Stimulated activated memory B cell treated with anti-CD40 and anti-IgM and Interleukin-4, amounts not matched to agents 10 μg/mL and 1 μg/mL and 100 μg/mL, for 72 hours (primary cell): ENCODE measurements at regions not wholly inside any gene's neighbourhood (a gene's known extent, or its start where the extent isn't known, plus 50 kb on each side); places are given as distances from the start of the nearest gene placed in this dataset.

Experiments used
- ATAC-seq: fragments of 150-1000 bp; cut with Tn5 transposase; 2 replicates; pipeline ENCODE4 v1.10.0; 2021
- H3K27ac Mint-ChIP-seq: one replicate; pipeline ENCODE4 v1.8.0; 2022; ENCODE audit warnings: mild to moderate bottlenecking, mixed read lengths
- H3K27me3 Mint-ChIP-seq: one replicate; pipeline ENCODE4 v1.8.0; 2022; ENCODE audit warnings: mixed read lengths
- H3K36me3 Mint-ChIP-seq: one replicate; pipeline ENCODE4 v1.8.0; 2022; ENCODE audit warnings: mixed read lengths
- H3K4me1 Mint-ChIP-seq: one replicate; pipeline ENCODE4 v1.8.0; 2022; ENCODE audit warnings: mixed read lengths
- H3K4me3 Mint-ChIP-seq: one replicate; pipeline ENCODE4 v1.8.0; 2022; ENCODE audit warnings: mild to moderate bottlenecking, moderate library complexity, mixed read lengths
- H3K9me3 Mint-ChIP-seq: one replicate; pipeline ENCODE4 v1.8.0; 2022; ENCODE audit warnings: mixed read lengths

DNA sequence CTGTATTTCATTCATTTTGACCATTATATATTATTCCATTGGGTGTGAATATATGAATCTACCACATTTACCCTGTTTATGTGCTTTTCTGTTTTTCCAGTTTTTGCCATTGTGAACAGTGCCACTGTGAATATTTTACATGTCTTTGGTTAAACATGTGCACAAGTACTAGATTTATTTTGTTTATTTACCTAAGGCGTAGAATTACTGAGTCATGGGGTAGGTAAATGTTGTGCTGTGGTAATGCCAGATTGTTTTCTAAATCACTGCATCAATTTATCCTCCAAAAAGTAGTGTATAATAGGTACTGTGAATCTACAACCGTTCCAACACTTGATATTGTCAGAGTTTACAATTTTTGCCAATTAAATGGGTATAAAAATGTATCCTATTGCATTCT lies 362.1 kb upstream of the AGTR1 start:
- Mint-ChIP-seq H3K9me3 (peaks cover 3% of the 10 kb centered on the region), H3K27ac (no peak overlapping the region), H3K36me3 (no peaks in the 10 kb centered on the region), H3K27me3 (no peaks in the 10 kb centered on the region), H3K4me3 (no peak overlapping the region), H3K4me1 (no peaks in the 10 kb centered on the region)
- no peak for ATAC-seq

DNA sequence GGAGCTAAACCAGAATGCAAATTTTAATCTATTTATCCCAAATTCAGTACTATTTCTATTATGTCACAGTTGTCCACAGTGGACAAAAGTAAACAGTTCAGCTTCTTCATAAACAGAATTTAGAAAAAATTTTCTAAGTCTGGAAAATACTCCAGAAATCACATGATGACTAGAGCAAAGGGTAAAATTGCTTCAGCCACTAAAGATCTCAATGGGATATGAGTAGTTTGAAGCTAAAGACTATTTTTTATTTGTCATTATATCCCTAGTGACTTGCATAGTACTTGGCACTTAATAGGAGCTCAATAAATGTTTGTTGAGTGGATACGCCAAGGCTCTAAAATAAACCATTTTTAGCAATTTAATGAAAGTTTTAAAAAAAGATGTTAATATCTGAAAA lies 354.3 kb upstream of the AGTR1 start:
- Mint-ChIP-seq H3K27me3 (no peaks in the 10 kb centered on the region), H3K27ac (no peak overlapping the region), H3K4me3 (no peak overlapping the region), H3K4me1 (no peaks in the 10 kb centered on the region), H3K9me3 (peaks cover 1% of the 10 kb centered on the region), H3K36me3 (no peaks in the 10 kb centered on the region)
- no peak for ATAC-seq

GRCh38 chr3:148344521-148344920 lies 353.2 kb upstream of the AGTR1 start:
- Mint-ChIP-seq H3K4me1 (no peaks in the 10 kb centered on the region), H3K36me3 (no peaks in the 10 kb centered on the region), H3K4me3 (no peak overlapping the region), H3K27ac (no peak overlapping the region), H3K9me3 (peaks cover 3% of the 10 kb centered on the region), H3K27me3 (no peaks in the 10 kb centered on the region)
- ATAC-seq = no peak

DNA sequence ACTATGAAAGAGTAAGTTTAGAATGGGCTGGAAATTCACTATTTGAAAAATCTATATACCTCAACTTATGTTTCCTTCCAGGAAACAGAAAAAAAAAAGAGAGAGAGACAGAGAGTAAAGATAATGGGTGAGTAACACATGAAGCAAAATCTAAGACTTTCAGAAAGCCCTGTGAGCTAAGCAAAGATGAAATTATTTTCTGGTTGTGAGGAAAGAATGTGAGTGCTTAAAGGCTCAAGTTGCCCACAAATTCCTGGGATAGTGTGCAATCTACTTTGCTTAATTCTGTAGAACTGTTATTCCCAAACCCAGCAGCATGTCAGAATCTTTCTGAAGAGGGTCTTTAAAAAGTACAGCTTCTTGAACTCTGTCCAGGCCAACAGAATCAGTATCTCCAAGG lies 337.7 kb upstream of the AGTR1 start:
- H3K27me3 Mint-ChIP-seq = no peaks in the 10 kb centered on the region
- H3K36me3 Mint-ChIP-seq = no peaks in the 10 kb centered on the region
- ATAC-seq = no peak
- no peak overlapping the region for H3K4me3 Mint-ChIP-seq
- no peaks in the 10 kb centered on the region for H3K4me1 Mint-ChIP-seq
- H3K9me3 Mint-ChIP-seq = no peaks in the 10 kb centered on the region
- H3K27ac Mint-ChIP-seq = no peak overlapping the region

DNA sequence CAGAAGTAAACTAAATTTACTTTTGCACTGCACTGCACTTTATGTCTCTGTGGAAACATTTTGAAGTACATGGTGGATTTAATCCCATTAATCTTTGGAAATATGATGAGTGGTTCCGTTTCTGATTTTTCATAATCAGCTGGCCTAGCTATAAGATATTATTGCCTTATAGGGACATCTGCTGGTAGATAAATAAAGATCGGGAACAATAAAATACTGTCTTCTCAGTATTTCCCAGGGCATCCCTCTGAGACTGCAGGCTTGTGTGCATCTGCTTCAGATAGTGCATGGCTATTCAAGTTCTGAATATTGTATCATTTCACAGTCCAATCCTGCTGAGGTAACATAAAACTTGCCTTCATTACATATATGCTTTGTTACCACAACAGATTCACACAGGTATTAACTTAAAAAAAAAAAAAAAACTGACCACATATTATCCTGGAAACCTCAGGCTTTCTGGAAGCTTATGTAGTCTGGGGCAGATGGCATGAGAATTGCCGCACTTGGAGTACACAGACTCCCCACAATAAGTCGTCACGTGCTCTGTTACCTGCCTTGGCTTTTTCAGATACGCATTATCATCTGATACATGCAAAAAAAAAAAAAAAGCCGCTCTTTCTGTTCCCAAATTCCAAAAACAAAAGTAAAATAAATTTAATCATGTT lies 330.8 kb upstream of the AGTR1 start:
- Mint-ChIP-seq H3K4me1 (no peaks in the 10 kb centered on the region), H3K27me3 (no peaks in the 10 kb centered on the region), H3K9me3 (no peaks in the 10 kb centered on the region), H3K36me3 (no peaks in the 10 kb centered on the region), H3K4me3 (no peak overlapping the region), H3K27ac (no peak overlapping the region)
- ATAC-seq = no peak

GRCh38 chr3:148367756-148368155 lies 329.9 kb upstream of the AGTR1 start:
- Mint-ChIP-seq H3K4me3 (no peak overlapping the region), H3K27ac (no peak overlapping the region), H3K4me1 (no peaks in the 10 kb centered on the region), H3K9me3 (no peaks in the 10 kb centered on the region), H3K27me3 (no peaks in the 10 kb centered on the region), H3K36me3 (no peaks in the 10 kb centered on the region)
- no peak for ATAC-seq

DNA sequence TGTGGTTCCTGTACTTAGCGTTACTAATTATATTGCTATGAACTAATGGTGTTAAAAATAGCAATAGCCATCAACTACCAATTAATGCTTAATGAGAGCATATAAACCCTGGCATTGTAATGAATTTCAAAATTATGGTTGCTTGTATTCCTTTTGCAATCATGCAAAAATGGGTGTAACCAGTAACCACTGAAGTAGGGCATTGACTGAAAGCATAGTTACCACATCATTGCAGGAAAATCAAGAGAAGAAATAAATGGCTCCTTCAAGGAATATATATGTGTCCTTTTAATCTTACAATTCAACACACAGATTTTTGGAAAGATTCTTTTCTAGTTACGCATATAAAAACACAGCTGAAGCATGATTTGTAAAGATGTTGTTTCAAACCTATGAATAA lies 328.3 kb upstream of the AGTR1 start:
- no peak for ATAC-seq
- no peaks in the 10 kb centered on the region for H3K27me3 Mint-ChIP-seq

DNA sequence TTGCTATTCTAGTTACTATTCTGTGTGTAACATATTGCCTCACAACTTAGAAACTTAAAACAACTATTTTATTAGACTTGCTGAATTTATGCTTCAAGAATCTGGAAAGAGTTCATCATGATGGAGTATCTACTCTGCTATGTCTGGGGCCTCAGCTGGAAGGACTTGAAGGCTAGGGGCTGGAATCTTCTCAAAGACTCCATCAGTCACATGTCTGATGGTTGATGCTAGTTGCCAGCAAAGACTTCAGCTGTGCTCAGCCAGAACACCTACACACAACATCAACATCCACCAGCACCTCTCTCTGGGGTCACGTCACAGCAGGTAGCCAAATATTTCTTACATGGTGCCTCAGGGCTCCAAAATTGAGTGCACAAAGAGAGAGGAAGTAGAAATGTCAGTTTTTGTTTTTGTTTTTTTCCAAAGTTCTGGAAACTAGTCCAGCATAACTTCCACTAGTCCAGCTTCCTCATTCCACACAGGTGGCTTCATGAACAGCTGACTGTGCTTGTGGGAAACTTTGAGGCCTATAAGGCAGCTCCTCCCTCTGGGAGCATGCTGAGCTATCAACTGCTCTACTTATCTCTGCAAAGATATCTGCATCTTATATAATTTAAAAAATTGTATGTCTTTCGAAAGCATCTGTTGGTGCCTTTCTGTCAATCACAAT lies 325.4 kb upstream of the AGTR1 start:
- Mint-ChIP-seq H3K36me3 (no peaks in the 10 kb centered on the region), H3K27ac (no peak overlapping the region), H3K9me3 (no peaks in the 10 kb centered on the region), H3K4me1 (no peaks in the 10 kb centered on the region), H3K27me3 (no peaks in the 10 kb centered on the region), H3K4me3 (no peak overlapping the region)
- no peak for ATAC-seq

More for the DNA sequence above, 328.3 kb upstream of the AGTR1 start:
- H3K27ac Mint-ChIP-seq = no peak overlapping the region
- H3K4me3 Mint-ChIP-seq = no peak overlapping the region
- H3K36me3 Mint-ChIP-seq = no peaks in the 10 kb centered on the region
- H3K9me3 Mint-ChIP-seq = no peaks in the 10 kb centered on the region
- no peaks in the 10 kb centered on the region for H3K4me1 Mint-ChIP-seq

GRCh38 chr3:148373961-148374360 lies 323.7 kb upstream of the AGTR1 start:
- H3K4me1 Mint-ChIP-seq = no peaks in the 10 kb centered on the region
- no peaks in the 10 kb centered on the region for H3K27me3 Mint-ChIP-seq
- H3K27ac Mint-ChIP-seq = no peak overlapping the region
- no peaks in the 10 kb centered on the region for H3K36me3 Mint-ChIP-seq
- no peak for ATAC-seq
- no peak overlapping the region for H3K4me3 Mint-ChIP-seq
- no peaks in the 10 kb centered on the region for H3K9me3 Mint-ChIP-seq

- Mint-ChIP-seq H3K36me3 (no peaks in the 10 kb centered on the region), H3K9me3 (peaks cover 3% of the 10 kb centered on the region), H3K27me3 (no peaks in the 10 kb centered on the region), H3K4me3 (no peak overlapping the region), H3K27ac (no peak overlapping the region), H3K4me1 (no peaks in the 10 kb centered on the region)
- no peak for ATAC-seq
Measured at GRCh38 chr3:148379763-148380382, 317.8 kb upstream of the AGTR1 start.

DNA sequence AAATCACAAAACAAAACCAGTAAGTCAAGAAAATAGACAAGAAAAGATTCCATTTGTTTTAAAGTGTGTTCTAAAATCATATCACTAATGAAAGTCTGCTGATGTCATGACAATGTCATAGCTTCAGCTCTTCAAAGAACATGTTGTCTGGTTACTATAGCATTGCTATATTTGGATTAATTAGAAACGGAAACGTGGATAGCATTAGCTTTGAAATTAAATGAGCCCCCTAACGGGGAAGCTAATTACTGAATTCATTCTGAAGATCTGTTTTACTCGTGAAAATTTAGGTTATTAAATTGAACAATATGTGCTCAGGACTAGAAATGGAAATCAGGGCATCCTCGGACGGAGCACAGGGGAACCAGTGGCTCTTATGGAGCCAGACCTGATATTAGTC lies 316.7 kb upstream of the AGTR1 start:
- ATAC-seq = no peak
- Mint-ChIP-seq H3K4me3 (no peak overlapping the region), H3K36me3 (no peaks in the 10 kb centered on the region), H3K27me3 (no peaks in the 10 kb centered on the region), H3K4me1 (no peaks in the 10 kb centered on the region), H3K27ac (no peak overlapping the region), H3K9me3 (peaks cover 3% of the 10 kb centered on the region)

DNA sequence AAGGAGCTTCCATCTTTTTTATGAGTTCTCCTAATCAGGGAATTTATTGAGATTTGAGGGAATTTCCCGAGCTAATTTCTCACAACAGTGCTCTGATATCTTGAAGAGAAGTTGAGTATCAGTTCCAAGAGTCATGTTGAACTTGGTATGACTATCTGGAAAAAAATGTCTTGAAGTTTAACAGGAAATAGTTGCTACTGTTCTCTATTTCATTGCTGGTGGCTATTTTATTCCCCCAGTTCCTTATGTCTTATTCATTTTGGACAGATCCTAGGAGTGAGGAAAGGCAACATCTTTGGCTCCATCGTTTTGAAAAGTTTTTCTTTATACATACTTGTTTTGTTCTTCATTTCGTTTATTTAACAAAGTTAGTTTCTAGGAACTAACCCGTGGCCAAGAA lies 307.8 kb upstream of the AGTR1 start:
- H3K4me1 Mint-ChIP-seq = no peaks in the 10 kb centered on the region
- H3K36me3 Mint-ChIP-seq = no peaks in the 10 kb centered on the region
- no peaks in the 10 kb centered on the region for H3K27me3 Mint-ChIP-seq
- H3K4me3 Mint-ChIP-seq = no peak overlapping the region
- no peak for ATAC-seq
- H3K27ac Mint-ChIP-seq = no peak overlapping the region
- peaks cover 6% of the 10 kb centered on the region for H3K9me3 Mint-ChIP-seq

- H3K36me3 Mint-ChIP-seq = no peaks in the 10 kb centered on the region
- H3K27me3 Mint-ChIP-seq = no peaks in the 10 kb centered on the region
- H3K27ac Mint-ChIP-seq = no peak overlapping the region
- no peaks in the 10 kb centered on the region for H3K4me1 Mint-ChIP-seq
- no peak overlapping the region for H3K4me3 Mint-ChIP-seq
- peaks cover 5% of the 10 kb centered on the region for H3K9me3 Mint-ChIP-seq
- ATAC-seq = no peak
Measured at GRCh38 chr3:148395821-148396220, 301.9 kb upstream of the AGTR1 start.

DNA sequence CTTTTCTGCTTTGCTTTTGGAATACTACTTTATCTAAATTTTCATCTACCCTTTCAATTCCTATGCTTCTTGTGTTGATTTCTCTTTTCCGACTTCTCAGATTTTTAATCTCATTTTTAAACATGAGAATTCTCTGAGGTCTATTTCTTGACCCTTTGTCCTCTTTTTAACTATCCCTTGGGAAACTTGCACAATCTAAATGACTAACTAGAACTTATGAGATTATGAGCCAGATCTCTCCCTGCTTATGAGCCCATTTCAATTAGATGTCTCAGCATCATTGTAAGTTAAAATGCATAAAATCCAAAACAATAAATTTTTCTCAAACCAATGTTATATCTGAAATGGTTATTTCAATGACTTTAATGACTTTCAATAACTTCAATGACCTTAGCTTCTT lies 296.9 kb upstream of the AGTR1 start:
- H3K4me3 Mint-ChIP-seq = no peak overlapping the region
- H3K4me1 Mint-ChIP-seq = no peaks in the 10 kb centered on the region
- no peak overlapping the region for H3K27ac Mint-ChIP-seq
- peaks cover 3% of the 10 kb centered on the region for H3K9me3 Mint-ChIP-seq
- no peak for ATAC-seq
- no peaks in the 10 kb centered on the region for H3K36me3 Mint-ChIP-seq
- no peaks in the 10 kb centered on the region for H3K27me3 Mint-ChIP-seq

DNA sequence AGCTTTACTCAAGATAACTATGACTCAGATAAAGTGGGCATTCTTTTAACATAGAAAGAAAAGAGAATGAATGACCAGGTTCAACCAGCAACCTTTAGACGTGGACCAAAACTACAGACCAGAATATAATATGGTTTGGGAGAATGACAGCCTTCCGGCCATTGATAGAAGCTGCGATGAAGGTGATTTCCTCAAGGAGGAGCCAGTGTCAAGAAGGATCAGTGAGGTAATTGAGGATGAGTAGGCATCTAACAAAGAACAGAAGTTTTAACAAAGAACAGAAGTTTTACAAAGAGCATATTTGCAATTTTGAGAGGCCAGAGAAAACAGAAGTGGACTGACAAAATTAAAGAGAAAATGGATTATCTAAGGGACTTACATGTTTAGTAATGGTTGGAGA lies 289.0 kb upstream of the AGTR1 start:
- Mint-ChIP-seq H3K27ac (no peak overlapping the region), H3K4me3 (no peak overlapping the region), H3K27me3 (no peaks in the 10 kb centered on the region)

DNA sequence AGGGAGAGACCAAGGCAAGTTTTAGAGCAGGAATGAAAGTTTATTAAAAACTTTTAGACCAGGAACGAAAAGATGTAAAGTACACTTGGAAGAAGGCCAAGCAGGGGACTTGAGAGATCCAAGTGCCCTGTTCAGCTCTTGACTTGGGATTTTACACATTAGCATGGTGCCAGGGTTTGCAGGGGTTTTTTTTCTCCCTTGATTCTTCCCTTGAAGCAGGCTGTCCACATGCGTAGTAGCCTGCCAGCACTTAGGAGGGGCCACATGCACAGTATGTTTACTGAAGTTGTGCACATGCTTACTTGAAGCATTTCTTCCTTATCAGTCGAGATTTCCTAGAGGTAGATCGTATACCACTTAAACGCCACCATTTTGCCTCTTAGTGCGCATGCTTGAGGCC lies 277.5 kb upstream of the AGTR1 start:
- Mint-ChIP-seq H3K36me3 (no peaks in the 10 kb centered on the region), H3K4me1 (no peaks in the 10 kb centered on the region), H3K4me3 (no peak overlapping the region), H3K27ac (no peak overlapping the region), H3K27me3 (no peaks in the 10 kb centered on the region), H3K9me3 (no peaks in the 10 kb centered on the region)
- no peak for ATAC-seq

More for the DNA sequence above, 289.0 kb upstream of the AGTR1 start:
- no peak for ATAC-seq
- H3K36me3 Mint-ChIP-seq = no peaks in the 10 kb centered on the region
- peaks cover 15% of the 10 kb centered on the region for H3K9me3 Mint-ChIP-seq
- H3K4me1 Mint-ChIP-seq = no peaks in the 10 kb centered on the region
